HCT116 (cell line): ENCODE measurements at regions not wholly inside any gene's neighbourhood (a gene's known extent, or its start where the extent isn't known, plus 50 kb on each side); places are given as distances from the start of the nearest gene placed in this dataset.

Experiments
- ATAC-seq: fragments of 200-7000 bp; cut with Tn5 transposase; 2 replicates; pipeline ENCODE4 v1.9.1; 2020; ENCODE audit warnings: mild to moderate bottlenecking, moderate library complexity
- BruUV-seq: library from RNA; stranded (reverse); fragments of 400-500 nt; replicated peaks from 2 replicates; lab custom pipeline; 2021; lab: Mats Ljungman, UMichigan
- CTCF ChIA-PET: fragments of 300-600 bp; sonication (Branson Sonifier 250); formaldehyde crosslinking; loops from one replicate; lab custom pipeline; 2021; ENCODE audit warnings: antibody characterized with exemption; lab: Charles Lee
- POLR2A ChIA-PET: fragments of 300-600, 350-600 bp; sonication (Branson Sonifier 250); formaldehyde crosslinking; loops from one replicate; lab custom pipeline; 2021; ENCODE audit warnings: antibody characterized with exemption; lab: Charles Lee
- RAD21 ChIA-PET, 2 experiments: fragments of 300-600 bp; sonication (Branson Sonifier 250); formaldehyde crosslinking; loops; one replicate each; lab custom pipeline; 2023; ENCODE audit warnings: low total read pairs in 2 of 2; ENCODE audit not compliant: uncharacterized antibody in 2 of 2, unreplicated experiment in 2 of 2, low non-redundant PET in 1 of 2; lab: Charles Lee
- DNase-seq: peaks from one replicate; pipeline ENCODE4 v3.0.0-alpha.2; 2010; ENCODE audit warnings: low read depth, low spot score
- H2AFZ ChIP-seq: fragments of 200-600 bp; shearing (Covaris generic), sonication (generic); 2 replicates; pipeline ENCODE4 v1.6.1; 2017; ENCODE audit warnings: low read depth, mixed run types, mixed read lengths, antibody characterized with exemption, low read length; ENCODE audit not compliant: poor library complexity, severe bottlenecking
- H3K27ac ChIP-seq: 2 replicates; pipeline ENCODE4 v1.5.1; 2012; ENCODE audit warnings: low read depth, low read length
- H3K27me3 ChIP-seq: fragments of 200-600 bp; sonication (generic); 2 replicates; pipeline ENCODE4 v1.6.1; 2016; ENCODE audit warnings: mixed run types, low read length, mixed read lengths; ENCODE audit not compliant: insufficient read depth
- H3K36me3 ChIP-seq, 2 experiments: fragments of 200-500 bp in 1 of 2; fragments of 200-600 bp in 1 of 2; sonication (Bioruptor generic) in 1 of 2; sonication (generic) in 1 of 2; 2 replicates each; pipeline versions ENCODE4 v1.5.1 to v1.6.1; 2014 to 2016; ENCODE audit warnings: low read length in 2 of 2, inconsistent platforms in 1 of 2, mixed read lengths in 1 of 2, mixed run types in 1 of 2; ENCODE audit not compliant: insufficient read depth in 2 of 2, control insufficient read depth in 1 of 2
- H3K4me1 ChIP-seq, 2 experiments: fragments of 200-600 bp in 1 of 2; sonication (generic) in 1 of 2; 2 replicates each; pipeline versions ENCODE4 v1.5.1 to v1.6.1; 2012 to 2017; ENCODE audit warnings: low read length in 2 of 2, inconsistent platforms in 1 of 2, mild to moderate bottlenecking in 1 of 2, mixed read lengths in 1 of 2, mixed run types in 1 of 2, moderate library complexity in 1 of 2; ENCODE audit not compliant: insufficient read depth in 2 of 2, control insufficient read depth in 1 of 2
- H3K4me2 ChIP-seq: fragments of 200-600 bp; sonication (generic); 2 replicates; pipeline ENCODE4 v1.6.1; 2017; ENCODE audit warnings: mixed run types, low read length, mixed read lengths
- H3K4me3 ChIP-seq, 2 experiments: fragments of 200-600 bp in 1 of 2; sonication (generic) in 1 of 2; replicated peaks in 1 of 2; 2 replicates each; pipeline ENCODE4 v1.5.1; 2011 to 2016; ENCODE audit warnings: low read length in 2 of 2, control low read depth in 1 of 2, low read depth in 1 of 2, mild to moderate bottlenecking in 1 of 2, mixed read lengths in 1 of 2, mixed run types in 1 of 2
- H3K79me2 ChIP-seq: fragments of 200-600 bp; sonication (generic); 2 replicates; pipeline ENCODE4 v1.6.1; 2017; ENCODE audit warnings: mild to moderate bottlenecking, mixed run types, low read length, moderate library complexity, mixed read lengths; ENCODE audit not compliant: insufficient read depth
- H3K9ac ChIP-seq: fragments of 200-600 bp; sonication (generic); 2 replicates; pipeline ENCODE4 v1.6.1; 2016; ENCODE audit warnings: low read length, mixed read lengths
- H3K9me2 ChIP-seq: fragments of 200-600 bp; sonication (generic), shearing (Covaris generic); 2 replicates; pipeline ENCODE4 v1.6.1; 2017; ENCODE audit warnings: mixed run types, mild to moderate bottlenecking, moderate library complexity; ENCODE audit not compliant: insufficient read depth
- H3K9me3 ChIP-seq, 2 experiments: fragments of 200-500 bp in 1 of 2; fragments of 200-600 bp in 1 of 2; sonication (Bioruptor generic) in 1 of 2; sonication (generic) in 1 of 2; 2 replicates each; pipeline ENCODE4 v1.6.1; 2014 to 2017; ENCODE audit warnings: low read length in 2 of 2, mixed read lengths in 2 of 2, inconsistent platforms in 1 of 2, low read depth in 1 of 2, mild to moderate bottlenecking in 1 of 2, mixed run types in 1 of 2, moderate library complexity in 1 of 2; ENCODE audit not compliant: control insufficient read depth in 1 of 2, insufficient read depth in 1 of 2
- H4K20me1 ChIP-seq: fragments of 200-600 bp; sonication (generic), shearing (Covaris generic); 2 replicates; pipeline ENCODE4 v1.6.1; 2017; ENCODE audit warnings: mixed run types, mild to moderate bottlenecking, moderate library complexity; ENCODE audit not compliant: insufficient read depth
- CEBPB ChIP-seq: IDR thresholded peaks from 2 replicates; pipeline ENCODE4 v1.6.1; 2012; ENCODE audit warnings: low read depth
- EZH2 ChIP-seq: fragments of 200-600 bp; sonication (generic); IDR thresholded peaks from 2 replicates; pipeline ENCODE4 v1.6.1; 2017; ENCODE audit warnings: antibody characterized with exemption, mixed run types
- POLR2A ChIP-seq: IDR thresholded peaks from 2 replicates; pipeline ENCODE4 v1.7.0; 2011; ENCODE audit warnings: borderline replicate concordance; ENCODE audit not compliant: insufficient read depth, insufficient read length; ENCODE audit errors: extremely low read depth
- POLR2AphosphoS5 ChIP-seq: IDR thresholded peaks from 2 replicates; pipeline ENCODE4 v1.6.1; 2011; ENCODE audit warnings: mild to moderate bottlenecking, low read depth, low read length, moderate library complexity
- RAD21 ChIP-seq: IDR thresholded peaks from 2 replicates; pipeline ENCODE4 v1.6.1; 2012; ENCODE audit warnings: low read depth, mild to moderate bottlenecking
- TCF7L2 ChIP-seq: IDR thresholded peaks from 2 replicates; pipeline ENCODE4 v1.7.0; 2011; ENCODE audit warnings: borderline replicate concordance, inconsistent platforms; ENCODE audit not compliant: insufficient read depth, insufficient read length; ENCODE audit errors: extremely low read depth
- YY1 ChIP-seq: IDR thresholded peaks from 2 replicates; pipeline ENCODE4 v1.6.1; 2011; ENCODE audit warnings: low read length, low read depth, moderate library complexity, mild to moderate bottlenecking; ENCODE audit not compliant: insufficient replicate concordance; ENCODE audit errors: extremely low read depth
- ZBTB33 ChIP-seq: IDR thresholded peaks from 2 replicates; pipeline ENCODE4 v1.6.1; 2011; ENCODE audit warnings: mild to moderate bottlenecking, low read length, moderate library complexity; ENCODE audit not compliant: insufficient replicate concordance; ENCODE audit errors: extremely low read depth
- ZFX ChIP-seq: fragments of 450-650 bp; IDR thresholded peaks from 2 replicates; pipeline ENCODE4 v1.6.1; 2017
- ZNF274 ChIP-seq: fragments of 200-500 bp; sonication (Bioruptor generic); IDR thresholded peaks from 2 replicates; pipeline ENCODE4 v1.6.1; 2014; ENCODE audit warnings: mild to moderate bottlenecking, low read depth, low read length, inconsistent platforms
- intact Hi-C: fragments of 100-400 bp; cut with micrococcal nuclease; formaldehyde crosslinking; loops from 2 replicates; pipeline ENCODE4 v1.10.0; 2022
- TF ChIP-seq, protein P1 (sequence below): IDR thresholded peaks from 2 replicates; pipeline ENCODE4 v1.6.1; 2012; ENCODE audit warnings: low read depth
- TF ChIP-seq, protein P2 (sequence below): IDR thresholded peaks from 2 replicates; pipeline ENCODE4 v1.6.1; 2012

GRCh38 chr5:38737976-38738375, 107.8 kb upstream of the OSMR start:
- H3K79me2 ChIP-seq: no peaks in the 10 kb centered on the region
- H3K4me1 ChIP-seq: peaks cover 0 to 4% of the 10 kb centered on the region in 2 experiments; a peak in 1 of 4 replicates
- H3K4me2 ChIP-seq: no peak overlapping the region
- no peak overlapping the region for H3K4me3 ChIP-seq
- H3K9me3 ChIP-seq: peaks cover 0 to 4% of the 10 kb centered on the region in 2 experiments; a peak in 1 of 4 replicates
- no peak for DNase-seq
- BruUV-seq: no TSS peak
- no peaks in the 10 kb centered on the region for H3K9me2 ChIP-seq
- no peak for ATAC-seq
- ChIA-PET RAD21 (no interaction called here), POLR2A (no interaction called here), CTCF (no interaction called here)
- no peaks in the 10 kb centered on the region for H3K36me3 ChIP-seq
- no peaks in the 10 kb centered on the region for H3K27me3 ChIP-seq
- no peaks in the 10 kb centered on the region for H4K20me1 ChIP-seq
- TF ChIP-seq, protein P1, sequence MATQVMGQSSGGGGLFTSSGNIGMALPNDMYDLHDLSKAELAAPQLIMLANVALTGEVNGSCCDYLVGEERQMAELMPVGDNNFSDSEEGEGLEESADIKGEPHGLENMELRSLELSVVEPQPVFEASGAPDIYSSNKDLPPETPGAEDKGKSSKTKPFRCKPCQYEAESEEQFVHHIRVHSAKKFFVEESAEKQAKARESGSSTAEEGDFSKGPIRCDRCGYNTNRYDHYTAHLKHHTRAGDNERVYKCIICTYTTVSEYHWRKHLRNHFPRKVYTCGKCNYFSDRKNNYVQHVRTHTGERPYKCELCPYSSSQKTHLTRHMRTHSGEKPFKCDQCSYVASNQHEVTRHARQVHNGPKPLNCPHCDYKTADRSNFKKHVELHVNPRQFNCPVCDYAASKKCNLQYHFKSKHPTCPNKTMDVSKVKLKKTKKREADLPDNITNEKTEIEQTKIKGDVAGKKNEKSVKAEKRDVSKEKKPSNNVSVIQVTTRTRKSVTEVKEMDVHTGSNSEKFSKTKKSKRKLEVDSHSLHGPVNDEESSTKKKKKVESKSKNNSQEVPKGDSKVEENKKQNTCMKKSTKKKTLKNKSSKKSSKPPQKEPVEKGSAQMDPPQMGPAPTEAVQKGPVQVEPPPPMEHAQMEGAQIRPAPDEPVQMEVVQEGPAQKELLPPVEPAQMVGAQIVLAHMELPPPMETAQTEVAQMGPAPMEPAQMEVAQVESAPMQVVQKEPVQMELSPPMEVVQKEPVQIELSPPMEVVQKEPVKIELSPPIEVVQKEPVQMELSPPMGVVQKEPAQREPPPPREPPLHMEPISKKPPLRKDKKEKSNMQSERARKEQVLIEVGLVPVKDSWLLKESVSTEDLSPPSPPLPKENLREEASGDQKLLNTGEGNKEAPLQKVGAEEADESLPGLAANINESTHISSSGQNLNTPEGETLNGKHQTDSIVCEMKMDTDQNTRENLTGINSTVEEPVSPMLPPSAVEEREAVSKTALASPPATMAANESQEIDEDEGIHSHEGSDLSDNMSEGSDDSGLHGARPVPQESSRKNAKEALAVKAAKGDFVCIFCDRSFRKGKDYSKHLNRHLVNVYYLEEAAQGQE: no peak
- TF ChIP-seq, protein P2, sequence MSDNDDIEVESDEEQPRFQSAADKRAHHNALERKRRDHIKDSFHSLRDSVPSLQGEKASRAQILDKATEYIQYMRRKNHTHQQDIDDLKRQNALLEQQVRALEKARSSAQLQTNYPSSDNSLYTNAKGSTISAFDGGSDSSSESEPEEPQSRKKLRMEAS: no peak
- TF ChIP-seq EZH2 (no peak), YY1 (no peak), ZFX (no peak), RAD21 (no peak), TCF7L2 (no peak), ZBTB33 (no peak), ZNF274 (no peak), POLR2A (no peak), CEBPB (no peak), POLR2AphosphoS5 (no peak)
- no peak overlapping the region for H3K27ac ChIP-seq
- intact Hi-C loops: no loop called here
- H3K9ac ChIP-seq: no peak overlapping the region
- no peak overlapping the region for H2AFZ ChIP-seq
